GM21423 (cell line): ENCODE measurements at regions not wholly inside any gene's neighbourhood (a gene's known extent, or its start where the extent isn't known, plus 50 kb on each side); places are given as distances from the start of the nearest gene placed in this dataset.

Experiments used
- ATAC-seq: cut with Tn5 transposase; IDR thresholded peaks from one replicate; pipeline ENCODE4 v1.9.1; 2021; ENCODE audit warnings: mild to moderate bottlenecking, moderate library complexity; ENCODE audit not compliant: unreplicated experiment

DNA sequence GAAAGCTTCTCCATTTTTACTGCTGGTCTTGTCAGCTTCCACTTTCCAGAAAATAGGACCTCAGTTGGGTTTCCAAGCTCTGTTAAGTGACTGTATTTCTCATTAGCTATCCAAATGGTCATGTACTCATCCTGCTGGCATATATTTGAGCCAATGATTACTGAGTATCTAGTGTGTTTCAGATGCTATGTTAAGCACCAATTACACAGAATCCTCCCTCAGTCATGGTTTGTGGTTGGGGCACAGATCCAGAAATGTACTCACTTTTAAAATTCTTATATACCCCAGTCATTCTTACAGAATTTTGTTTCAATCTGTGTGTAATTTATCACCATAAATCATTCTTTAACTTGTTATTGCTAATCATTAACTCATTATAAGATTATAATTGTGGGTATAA, 362.3 kb upstream of the MTPN start:
- no peak for ATAC-seq

DNA sequence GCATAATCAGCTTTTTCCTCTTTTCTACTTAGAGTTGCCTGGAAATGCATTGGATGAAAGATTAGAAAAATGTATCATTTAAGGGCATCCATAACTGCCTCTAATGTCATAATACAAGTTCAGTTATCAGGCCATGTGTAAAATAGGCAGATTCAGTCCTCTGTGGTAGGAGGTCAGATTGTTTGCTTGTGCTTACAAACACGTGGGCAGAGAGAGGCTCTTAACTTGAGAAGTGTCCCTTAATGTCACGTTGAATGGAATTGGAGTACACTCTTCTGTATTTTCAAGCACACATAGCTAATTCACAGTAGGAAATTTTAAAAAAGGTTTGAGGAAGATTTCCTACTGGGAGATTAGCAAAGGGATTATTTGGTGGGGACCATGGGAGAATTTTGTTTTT, 359.8 kb upstream of the MTPN start:
- no peak for ATAC-seq

DNA sequence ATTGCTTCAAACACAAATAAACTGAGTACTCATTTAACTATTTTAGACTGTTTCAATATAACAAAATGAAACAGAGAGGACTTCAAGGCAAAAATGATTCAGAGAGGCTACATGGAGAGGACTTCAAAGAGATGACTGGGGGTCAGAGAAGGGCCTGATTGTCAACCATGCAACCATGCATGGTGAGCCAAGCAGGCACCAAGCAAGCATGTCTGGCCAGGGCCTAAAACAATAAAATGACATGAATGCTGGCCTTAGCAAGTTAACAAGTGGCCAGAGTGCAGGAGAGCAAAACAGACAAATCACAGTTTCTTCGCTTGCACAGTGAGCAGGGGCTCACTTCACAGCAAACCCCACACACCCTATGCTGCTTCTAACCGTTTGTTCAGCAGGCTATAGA, 356.5 kb upstream of the MTPN start:
- ATAC-seq: no peak

GRCh38 chr7:136326045-136326609, 349.0 kb upstream of the MTPN start:
- no peak for ATAC-seq

DNA sequence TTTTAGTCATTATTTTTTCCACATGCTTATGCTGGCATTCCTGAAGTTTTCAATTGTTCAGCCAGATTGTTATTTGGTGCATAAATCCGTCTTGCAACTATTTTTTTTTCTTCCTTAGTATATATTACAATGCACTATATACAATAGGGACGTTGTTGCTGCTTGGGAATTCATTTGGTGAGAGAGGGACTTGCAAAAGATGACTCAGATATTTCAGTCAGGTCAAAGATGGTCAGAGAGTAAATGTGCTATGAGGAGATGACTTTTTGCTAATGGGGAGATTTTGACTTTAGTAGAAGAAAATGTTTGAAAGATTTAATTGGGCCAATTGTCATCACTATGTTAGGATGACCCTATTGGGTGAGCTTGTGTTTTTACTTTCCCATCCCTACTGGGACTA, 348.4 kb upstream of the MTPN start:
- ATAC-seq: no peak

GRCh38 chr7:136325027-136325426, 347.9 kb upstream of the MTPN start:
- ATAC-seq: no peak

DNA sequence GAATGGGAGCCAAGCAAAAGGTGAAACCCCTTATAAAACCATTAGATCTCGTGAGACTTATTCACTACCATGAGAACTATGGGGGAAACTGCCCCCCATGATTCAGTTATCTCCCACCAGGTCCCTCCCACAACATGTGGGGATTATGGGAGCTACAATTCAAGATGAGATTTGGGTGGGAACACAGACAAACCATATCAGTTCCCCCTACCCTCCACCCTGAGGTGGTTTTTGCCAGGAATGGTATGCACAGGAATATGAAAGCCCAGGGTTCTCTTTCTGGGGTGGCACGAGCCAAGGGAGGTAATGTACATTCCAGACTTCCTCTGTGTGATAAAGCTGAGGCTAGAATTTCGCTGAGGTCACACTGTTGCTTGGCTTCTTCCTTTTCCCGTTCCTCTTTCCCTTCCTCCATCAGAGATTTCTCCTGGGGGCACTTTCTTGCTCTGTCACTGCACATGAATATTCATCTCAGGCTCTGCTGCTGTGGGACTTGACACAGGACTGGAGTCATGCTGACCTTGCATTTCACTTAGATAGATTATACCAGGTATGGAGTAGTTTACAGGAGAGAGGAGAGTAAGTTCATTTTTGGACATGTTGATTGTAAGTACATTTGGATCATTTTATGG, 347.0 kb upstream of the MTPN start:
- ATAC-seq: no peak

- peak; percentile 68 for ATAC-seq
Measured at GRCh38 chr7:136312592-136312991, 335.4 kb upstream of the MTPN start.

GRCh38 chr7:136309407-136309806, 332.2 kb upstream of the MTPN start:
- no peak for ATAC-seq

DNA sequence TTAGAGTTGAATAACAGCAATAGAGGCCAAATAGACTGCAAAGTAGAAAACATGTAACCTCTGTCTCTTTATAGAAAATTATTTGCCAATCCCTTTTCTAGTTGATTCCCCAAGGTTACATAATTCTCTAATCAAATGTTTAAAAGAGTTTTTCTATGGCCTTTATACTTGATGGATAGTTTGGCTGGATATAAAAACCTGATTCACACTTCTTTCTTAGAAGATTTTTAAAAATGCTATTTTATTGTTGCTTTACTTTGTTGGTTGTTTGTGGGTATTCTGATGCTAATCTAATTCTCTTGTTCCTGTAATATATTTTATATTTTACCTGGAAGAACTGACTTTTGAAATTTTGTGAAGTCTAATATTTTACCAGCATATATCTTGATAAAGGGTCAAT, 331.1 kb upstream of the MTPN start:
- ATAC-seq: no peak

GRCh38 chr7:136303162-136303561, 326.0 kb upstream of the MTPN start:
- no peak for ATAC-seq

GRCh38 chr7:136302049-136302448, 324.9 kb upstream of the MTPN start:
- no peak for ATAC-seq

- ATAC-seq: no peak
Measured at GRCh38 chr7:136294977-136295376, 317.8 kb upstream of the MTPN start.

GRCh38 chr7:136293841-136294391, 316.8 kb upstream of the MTPN start:
- ATAC-seq: no peak

GRCh38 chr7:136293272-136293671, 316.1 kb upstream of the MTPN start:
- ATAC-seq: peak; percentile 60

DNA sequence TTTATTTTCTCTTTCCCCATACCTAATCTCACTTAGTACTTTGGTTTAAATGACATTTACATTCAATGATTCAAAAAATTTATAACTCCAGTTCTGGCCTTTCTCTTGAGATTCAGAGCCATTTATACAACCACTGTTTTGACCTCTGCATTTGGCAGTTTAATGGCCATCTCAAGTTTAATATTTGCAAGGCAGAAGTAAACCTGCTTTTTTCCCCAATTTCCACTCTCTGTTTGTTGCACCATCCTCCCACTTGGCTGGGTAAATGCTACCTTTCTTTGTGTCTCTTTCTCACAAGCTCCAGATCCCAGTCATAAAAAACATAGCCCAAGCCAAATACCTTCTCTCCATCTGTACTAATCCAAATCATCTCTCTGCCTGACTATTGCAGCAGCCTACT, 315.2 kb upstream of the MTPN start:
- no peak for ATAC-seq

DNA sequence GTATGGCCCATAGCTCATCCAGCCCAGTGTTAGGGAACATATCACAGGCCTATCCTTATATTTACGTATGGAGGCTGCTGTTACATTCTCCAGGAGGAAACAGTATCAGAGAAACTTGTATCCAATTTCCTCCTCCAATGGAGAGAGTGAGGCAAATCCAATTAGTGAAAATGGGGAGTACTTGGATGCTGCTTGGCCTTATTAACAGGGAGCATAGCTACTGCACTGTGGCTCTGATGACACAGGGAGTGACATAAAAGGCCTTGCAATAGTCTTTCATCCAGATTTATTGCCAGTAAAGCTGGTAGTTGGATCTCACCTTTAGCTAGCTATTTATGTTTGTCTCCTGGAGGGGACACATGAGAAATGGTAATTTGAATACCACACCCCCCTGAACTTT, 313.2 kb upstream of the MTPN start:
- ATAC-seq: no peak

DNA sequence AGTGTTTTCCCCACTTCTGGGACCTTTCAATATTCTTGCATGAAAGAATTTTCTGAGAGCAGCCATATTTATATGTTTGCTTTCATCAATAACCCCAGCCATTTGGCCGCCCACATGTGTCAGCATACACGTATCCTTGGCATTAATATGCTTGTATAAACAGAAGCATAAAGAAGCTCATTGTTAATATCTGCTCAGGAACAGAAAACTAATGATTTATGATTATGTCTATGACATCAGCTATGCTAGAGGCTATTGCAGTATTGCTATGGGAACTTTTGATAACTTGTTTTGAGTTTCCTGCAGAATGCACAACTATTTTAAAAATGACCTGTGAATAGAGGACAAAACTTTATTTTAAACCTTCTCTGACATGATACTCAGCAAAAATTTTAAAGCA, 300.9 kb upstream of the MTPN start:
- no peak for ATAC-seq

GRCh38 chr7:136275794-136276193, 298.6 kb upstream of the MTPN start:
- ATAC-seq: no peak

- no peak for ATAC-seq
Measured at GRCh38 chr7:136274636-136275345, 297.6 kb upstream of the MTPN start.

DNA sequence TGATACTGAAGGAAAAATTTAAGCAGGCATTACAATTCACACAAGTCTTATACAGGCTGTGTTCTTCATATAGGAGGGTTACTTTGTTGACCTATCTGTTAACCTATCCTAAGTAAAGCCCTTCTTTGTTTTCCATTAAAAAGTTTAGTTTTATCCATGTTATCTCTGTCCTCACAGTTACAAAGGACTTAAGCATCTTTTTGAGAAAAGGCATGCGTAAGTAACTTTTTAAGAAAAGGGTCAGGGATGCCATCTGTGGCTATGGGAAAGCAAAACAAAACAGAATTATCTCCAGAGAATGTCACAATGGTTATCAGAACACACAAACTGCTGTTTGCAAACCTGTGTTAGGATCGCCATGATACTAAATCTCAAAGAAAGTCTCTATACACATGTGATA, 295.8 kb upstream of the MTPN start:
- no peak for ATAC-seq

DNA sequence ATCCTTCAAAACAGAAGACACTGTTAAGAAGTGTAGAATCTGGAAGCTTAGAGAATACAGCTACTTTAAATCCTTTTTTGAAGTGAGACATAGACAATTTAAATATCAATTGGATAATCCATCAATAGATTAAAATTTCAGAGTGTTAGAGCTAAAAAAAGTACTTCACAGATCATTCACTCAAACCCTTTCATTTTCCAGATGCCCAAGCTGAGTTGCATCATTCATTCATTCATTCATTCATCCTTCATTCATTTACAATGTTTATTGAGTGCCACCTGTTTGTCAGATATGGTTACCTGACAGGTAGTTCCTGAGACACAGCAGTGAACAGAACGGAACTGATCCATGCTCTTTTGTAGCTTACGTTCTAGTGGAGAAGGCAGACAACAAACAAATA, 290.7 kb upstream of the MTPN start:
- ATAC-seq: no peak
